GM21825 (cell line): ENCODE measurements at regions not wholly inside any gene's neighbourhood (a gene's known extent, or its start where the extent isn't known, plus 50 kb on each side); places are given as distances from the start of the nearest gene placed in this dataset.

ENCODE experiments used
- ATAC-seq: cut with Tn5 transposase; IDR thresholded peaks from one replicate; pipeline ENCODE4 v1.9.1; 2021; ENCODE audit warnings: mild to moderate bottlenecking, moderate library complexity; ENCODE audit not compliant: unreplicated experiment

DNA sequence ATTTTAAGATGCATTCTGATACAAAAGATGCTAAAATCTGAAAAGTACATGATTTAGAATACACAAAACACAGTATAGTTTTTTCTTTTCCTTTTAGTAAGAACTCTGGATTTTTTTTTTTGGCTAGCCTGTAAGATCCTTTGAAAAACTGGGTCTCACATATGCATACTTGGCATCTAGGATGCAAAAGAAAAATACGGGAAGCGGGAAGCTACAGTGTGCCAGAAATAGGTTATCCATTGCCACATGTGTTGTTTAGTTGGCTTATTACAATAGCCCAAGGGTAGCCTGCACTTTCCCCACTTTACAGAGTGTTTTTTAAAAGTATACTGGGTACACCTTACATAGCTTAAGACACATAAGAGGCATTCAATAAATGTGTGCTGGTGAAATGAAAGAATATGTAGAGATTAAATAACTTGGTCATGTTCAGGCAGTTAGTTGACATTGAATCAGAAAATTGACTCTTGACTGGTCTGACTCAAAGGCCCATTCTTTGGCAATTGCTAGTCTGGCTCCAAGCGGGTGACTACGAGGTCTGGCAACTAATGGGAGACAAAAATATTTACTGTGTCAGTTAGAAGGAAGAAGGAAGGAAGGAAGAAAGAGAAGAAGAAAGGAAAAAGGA lies 286.8 kb upstream of the TRIB2 start:
- no peak for ATAC-seq

GRCh38 chr2:12430407-12431133 lies 286.2 kb upstream of the TRIB2 start:
- ATAC-seq = peak; percentile 99

GRCh38 chr2:12432985-12433625 lies 283.6 kb upstream of the TRIB2 start:
- ATAC-seq = no peak

- no peak for ATAC-seq
Measured at GRCh38 chr2:12433626-12433990, 283.1 kb upstream of the TRIB2 start.

DNA sequence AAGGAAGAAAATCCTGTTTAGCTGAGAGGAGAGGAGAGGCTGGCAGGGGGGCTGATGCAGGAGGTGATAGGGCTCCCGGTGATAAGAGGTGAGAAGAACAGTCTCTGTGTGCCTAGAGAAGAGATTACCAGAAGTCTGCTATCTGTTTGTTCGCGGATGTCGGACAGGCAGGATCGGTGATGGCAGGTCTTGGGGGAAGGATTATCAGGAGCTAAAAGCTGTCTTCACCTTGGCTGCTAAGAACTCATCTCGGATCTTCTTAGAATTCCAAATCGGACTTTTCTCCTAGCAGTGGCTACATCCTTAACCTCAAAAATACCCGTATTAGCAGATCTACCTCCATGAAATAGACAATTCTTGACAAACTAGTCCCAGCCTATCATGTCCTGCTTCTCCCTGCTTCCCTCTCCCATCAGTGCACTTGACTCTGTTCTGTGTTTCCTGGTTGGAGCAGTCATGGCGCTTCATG lies 282.1 kb upstream of the TRIB2 start:
- ATAC-seq = no peak

GRCh38 chr2:12435430-12436222 lies 281.1 kb upstream of the TRIB2 start:
- ATAC-seq = no peak

- no peak for ATAC-seq
Measured at GRCh38 chr2:12436483-12436882, 280.3 kb upstream of the TRIB2 start.

- no peak for ATAC-seq
Measured at GRCh38 chr2:12436935-12437561, 279.7 kb upstream of the TRIB2 start.

GRCh38 chr2:12440731-12441130 lies 276.0 kb upstream of the TRIB2 start:
- no peak for ATAC-seq

- no peak for ATAC-seq
Measured at GRCh38 chr2:12441750-12442475, 274.8 kb upstream of the TRIB2 start.

DNA sequence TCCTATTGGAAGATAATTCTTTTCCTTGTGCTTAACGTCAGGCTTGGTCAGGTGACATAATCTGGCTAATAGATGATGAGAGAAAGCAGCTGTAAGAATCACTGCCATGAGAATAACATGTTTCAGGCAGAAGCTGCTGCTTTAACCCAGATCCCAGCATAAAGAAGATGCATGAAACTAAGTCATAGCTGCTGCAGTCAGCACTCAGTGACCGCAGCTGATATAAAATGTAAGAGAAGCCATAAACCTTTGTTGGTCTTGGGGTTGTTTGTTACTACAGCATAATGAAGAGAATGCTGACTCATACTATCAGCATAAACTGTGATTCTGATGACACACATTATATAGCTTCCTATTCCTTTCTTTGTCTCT lies 274.3 kb upstream of the TRIB2 start:
- ATAC-seq = no peak

GRCh38 chr2:12448846-12449505 lies 267.8 kb upstream of the TRIB2 start:
- ATAC-seq = no peak

- no peak for ATAC-seq
Measured at GRCh38 chr2:12451726-12452125, 265.0 kb upstream of the TRIB2 start.

DNA sequence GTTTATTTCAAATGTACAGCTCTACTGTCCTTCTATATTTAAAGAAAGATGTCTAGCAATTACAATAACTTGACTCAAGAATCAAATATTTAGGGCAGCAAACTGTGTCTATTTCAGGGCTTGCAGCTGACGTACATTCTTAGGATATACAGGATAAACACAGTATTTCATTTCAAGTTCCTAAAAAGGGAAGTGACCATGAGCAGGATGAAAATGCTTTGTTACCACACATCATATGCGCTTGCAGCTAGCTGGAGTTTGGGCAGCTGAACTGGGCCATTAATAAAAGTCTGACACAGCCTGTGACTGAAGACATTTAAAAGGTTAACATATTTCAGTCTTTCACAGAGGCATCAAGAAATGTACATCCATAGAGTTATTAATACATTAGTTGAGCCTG lies 264.6 kb upstream of the TRIB2 start:
- ATAC-seq = no peak

- ATAC-seq = no peak
Measured at GRCh38 chr2:12453731-12454130, 263.0 kb upstream of the TRIB2 start.

GRCh38 chr2:12455661-12456060 lies 261.1 kb upstream of the TRIB2 start:
- no peak for ATAC-seq

- ATAC-seq = peak; percentile 90
Measured at GRCh38 chr2:12456293-12457106, 260.2 kb upstream of the TRIB2 start.

DNA sequence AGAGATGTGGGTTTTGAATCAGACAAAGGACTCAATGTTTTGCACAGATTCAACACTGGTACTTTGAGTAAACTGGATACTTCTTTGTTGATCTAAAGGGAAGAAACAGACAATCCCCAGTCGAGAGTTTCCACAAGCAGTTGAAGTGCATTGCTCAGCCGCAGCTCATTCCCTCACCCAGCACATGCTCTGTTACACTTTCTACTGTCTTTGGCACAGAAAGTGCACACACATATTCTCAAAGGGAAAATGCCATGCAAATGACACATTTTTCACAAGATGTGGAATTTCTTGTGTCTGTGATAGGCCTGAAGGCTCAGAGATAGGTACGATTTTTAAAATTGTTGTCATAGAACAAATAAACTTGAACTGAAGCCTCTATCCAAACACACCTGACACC lies 258.9 kb upstream of the TRIB2 start:
- no peak for ATAC-seq

GRCh38 chr2:12463189-12463588 lies 253.5 kb upstream of the TRIB2 start:
- no peak for ATAC-seq
